GM18502 (cell line): ENCODE measurements at regions not wholly inside any gene's neighbourhood (a gene's known extent, or its start where the extent isn't known, plus 50 kb on each side); places are given as distances from the start of the nearest gene placed in this dataset.
"Not testable (repeated sequence)": the region's sequence is repeated elsewhere in the genome, so short reads cannot be mapped to it uniquely, and the experiment has no call there.

Source experiments
- ATAC-seq: cut with Tn5 transposase; IDR thresholded peaks from one replicate; pipeline ENCODE4 v1.9.1; 2021; ENCODE audit warnings: mild to moderate bottlenecking; ENCODE audit not compliant: unreplicated experiment, poor library complexity

GRCh38 chr19:37303591-37304171 is 67.2 kb upstream of the ZNF527 start:
- no peak for ATAC-seq

DNA sequence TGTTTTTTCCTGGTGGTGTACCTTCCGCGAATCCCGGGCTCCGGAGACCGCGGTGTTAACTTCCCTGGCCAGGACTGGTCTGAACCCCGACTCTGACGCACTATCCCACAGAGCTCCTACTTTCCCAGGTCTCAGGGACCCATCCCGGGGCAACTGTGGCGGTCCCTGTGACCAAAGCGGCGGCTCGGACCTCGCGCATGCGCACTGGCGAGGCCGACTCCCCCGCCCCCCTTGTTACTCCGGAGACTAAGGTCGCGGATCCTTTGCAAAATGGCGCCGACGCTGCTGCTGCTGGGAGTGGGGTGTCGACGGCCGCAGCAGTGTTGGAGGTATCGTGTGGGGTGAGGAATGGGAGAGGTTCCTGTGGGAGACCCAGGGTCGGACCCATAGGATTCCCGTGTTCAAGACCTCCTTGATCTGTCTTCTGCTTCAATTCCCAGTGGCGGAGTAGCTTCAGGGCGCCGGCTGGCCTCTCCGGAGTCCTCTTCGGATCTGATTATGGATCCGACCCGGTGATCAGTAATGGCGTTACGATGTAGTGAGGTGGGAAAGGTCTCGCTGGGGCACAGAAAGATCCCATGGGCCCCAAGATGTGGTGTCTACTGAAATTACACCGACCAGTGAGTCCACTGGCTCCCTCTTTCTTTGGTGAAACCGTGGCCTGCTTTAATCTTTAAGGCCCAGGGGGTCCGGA is 66.6 kb upstream of the ZNF527 start:
- no peak for ATAC-seq

DNA sequence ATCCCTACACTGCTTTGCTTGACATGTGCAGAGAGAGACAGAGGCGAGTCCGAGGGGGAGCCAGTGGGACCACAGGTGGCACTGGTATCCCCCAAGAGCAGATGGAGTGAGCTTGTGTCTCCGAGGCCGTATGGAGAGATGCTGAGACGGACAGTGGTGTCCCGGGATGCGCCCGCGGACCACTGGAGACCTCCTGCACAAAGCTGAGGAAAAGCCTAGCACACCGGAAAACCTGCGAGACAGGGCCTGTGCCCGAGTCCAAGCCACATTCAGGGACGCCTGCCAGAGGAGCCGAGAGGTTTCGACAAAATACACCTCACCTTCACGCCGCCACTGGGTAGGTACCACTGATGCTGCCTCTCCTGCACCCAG is 66.0 kb upstream of the ZNF527 start:
- no peak for ATAC-seq

DNA sequence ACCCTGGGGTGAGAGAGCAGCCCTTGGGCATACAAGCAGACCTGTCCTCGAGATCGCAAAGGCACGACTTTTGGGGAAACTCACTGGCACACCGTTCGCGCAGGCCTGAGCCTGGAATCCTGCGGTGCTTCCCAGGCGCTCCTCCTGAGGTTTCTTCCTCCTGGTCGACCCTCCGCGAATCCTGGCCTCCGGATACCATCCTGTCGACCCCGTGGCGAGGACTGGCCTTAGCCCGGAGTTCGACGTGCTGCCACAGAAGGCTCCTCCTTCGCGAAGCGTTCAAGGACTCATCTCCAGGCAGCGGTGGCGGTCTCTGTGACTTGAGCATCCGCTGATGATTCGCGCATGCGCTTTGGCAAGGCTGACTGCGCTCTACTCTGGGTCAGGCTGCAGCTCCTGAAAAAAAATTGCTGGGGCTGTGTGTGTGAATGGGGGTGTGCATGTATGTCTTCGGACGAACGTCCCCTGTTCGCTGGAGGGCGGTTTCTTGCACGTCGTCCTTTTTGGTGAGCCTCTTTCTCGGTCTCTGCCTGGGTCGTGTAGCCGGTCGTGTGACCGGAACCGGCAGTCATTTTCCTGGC is 64.4 kb upstream of the ZNF527 start:
- ATAC-seq = no peak

- no peak for ATAC-seq
These were observed 60.9 kb upstream of the ZNF527 start for GRCh38 chr19:37309834-37310575.

GRCh38 chr19:37312531-37313334 is 58.2 kb upstream of the ZNF527 start:
- ATAC-seq = not testable (repeated sequence)

DNA sequence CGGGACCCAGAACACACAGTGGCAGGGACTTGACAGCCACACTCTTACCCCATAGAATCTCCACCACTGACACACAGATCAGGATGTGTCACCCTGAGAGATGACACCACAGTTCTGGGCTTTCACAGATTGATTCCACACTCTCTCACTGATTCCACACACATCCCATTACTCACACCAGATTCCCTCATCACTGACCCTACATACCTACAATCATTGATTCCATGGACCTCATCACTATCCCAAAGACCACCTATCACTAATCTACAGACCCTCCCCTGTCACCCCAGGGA is 57.6 kb upstream of the ZNF527 start:
- ATAC-seq = no peak

DNA sequence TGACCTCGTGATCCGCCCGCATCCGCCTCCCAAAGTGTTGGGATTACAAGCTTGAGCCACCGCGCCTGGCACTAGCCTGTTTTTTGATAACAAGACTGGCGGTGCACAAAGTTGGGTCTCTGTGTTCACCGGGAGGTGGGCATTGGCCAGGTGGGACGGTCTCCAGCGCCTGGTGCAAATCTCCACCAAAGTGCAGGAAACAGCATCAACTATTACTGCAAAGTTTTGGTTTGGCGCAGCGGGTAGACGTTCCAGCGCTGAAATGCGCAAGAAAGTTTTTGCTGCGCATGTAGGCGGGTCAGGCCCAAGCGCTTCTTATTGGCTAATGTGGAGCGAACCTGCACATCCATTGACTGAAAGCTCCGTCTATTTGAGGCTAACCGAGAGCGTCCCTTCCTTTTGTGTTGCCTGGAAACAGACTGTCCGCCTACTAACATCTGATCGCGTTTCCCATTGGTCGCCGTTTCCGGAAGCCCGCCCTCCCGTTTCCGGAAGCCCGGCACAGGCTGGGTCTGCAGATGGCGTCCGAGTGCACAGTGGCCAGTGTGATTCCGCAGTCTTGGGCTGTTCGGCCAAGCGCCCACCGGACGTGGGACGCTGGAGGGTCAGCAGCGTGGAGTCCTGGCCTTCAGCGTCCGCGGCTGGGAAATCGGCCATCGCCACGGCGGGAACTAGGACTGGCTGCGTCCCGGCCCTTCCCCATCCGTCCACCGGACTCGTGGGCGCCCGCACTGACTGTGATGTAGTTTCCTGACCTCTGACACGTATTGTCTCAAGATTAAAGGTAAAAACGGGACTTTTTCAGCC is 53.3 kb upstream of the ZNF527 start:
- peak; percentile 98 for ATAC-seq

- ATAC-seq = not testable (repeated sequence)
These were observed 49.9 kb upstream of the ZNF527 start for GRCh38 chr19:37320988-37321387.
